Kidney epithelial cell (primary cell): ENCODE measurements at regions not wholly inside any gene's neighbourhood (a gene's known extent, or its start where the extent isn't known, plus 50 kb on each side); places are given as distances from the start of the nearest gene placed in this dataset.

ENCODE experiments used
- DNase-seq: peaks from one replicate; pipeline ENCODE4 v3.0.0-alpha.2; 2010; ENCODE audit warnings: low read depth
- H3K27me3 ChIP-seq: 2 replicates; pipeline ENCODE4 v1.6.0; 2011; ENCODE audit warnings: low read length; ENCODE audit not compliant: control insufficient read depth, insufficient read depth
- H3K36me3 ChIP-seq: 2 replicates; pipeline ENCODE4 v1.5.1; 2011; ENCODE audit warnings: low read length; ENCODE audit not compliant: control insufficient read depth, insufficient read depth
- H3K4me3 ChIP-seq: 2 replicates; pipeline ENCODE4 v1.5.1; 2011; ENCODE audit warnings: low read depth, mild to moderate bottlenecking, control low read depth, low read length
- TF ChIP-seq, protein P1 (sequence below): IDR thresholded peaks from 2 replicates; pipeline ENCODE4 v1.5.1; 2011; ENCODE audit warnings: mild to moderate bottlenecking, moderate library complexity, low read length, control low read depth, inconsistent platforms; ENCODE audit not compliant: insufficient read depth, poor library complexity, severe bottlenecking

GRCh38 chr2:146579147-146579930, 1265.5 kb upstream of the ACVR2A start:
- no peaks in the 10 kb centered on the region for H3K27me3 ChIP-seq
- H3K4me3 ChIP-seq = no peak overlapping the region
- TF ChIP-seq, protein P1, sequence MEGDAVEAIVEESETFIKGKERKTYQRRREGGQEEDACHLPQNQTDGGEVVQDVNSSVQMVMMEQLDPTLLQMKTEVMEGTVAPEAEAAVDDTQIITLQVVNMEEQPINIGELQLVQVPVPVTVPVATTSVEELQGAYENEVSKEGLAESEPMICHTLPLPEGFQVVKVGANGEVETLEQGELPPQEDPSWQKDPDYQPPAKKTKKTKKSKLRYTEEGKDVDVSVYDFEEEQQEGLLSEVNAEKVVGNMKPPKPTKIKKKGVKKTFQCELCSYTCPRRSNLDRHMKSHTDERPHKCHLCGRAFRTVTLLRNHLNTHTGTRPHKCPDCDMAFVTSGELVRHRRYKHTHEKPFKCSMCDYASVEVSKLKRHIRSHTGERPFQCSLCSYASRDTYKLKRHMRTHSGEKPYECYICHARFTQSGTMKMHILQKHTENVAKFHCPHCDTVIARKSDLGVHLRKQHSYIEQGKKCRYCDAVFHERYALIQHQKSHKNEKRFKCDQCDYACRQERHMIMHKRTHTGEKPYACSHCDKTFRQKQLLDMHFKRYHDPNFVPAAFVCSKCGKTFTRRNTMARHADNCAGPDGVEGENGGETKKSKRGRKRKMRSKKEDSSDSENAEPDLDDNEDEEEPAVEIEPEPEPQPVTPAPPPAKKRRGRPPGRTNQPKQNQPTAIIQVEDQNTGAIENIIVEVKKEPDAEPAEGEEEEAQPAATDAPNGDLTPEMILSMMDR = no peak
- H3K36me3 ChIP-seq = no peaks in the 10 kb centered on the region
- no peak for DNase-seq

DNA sequence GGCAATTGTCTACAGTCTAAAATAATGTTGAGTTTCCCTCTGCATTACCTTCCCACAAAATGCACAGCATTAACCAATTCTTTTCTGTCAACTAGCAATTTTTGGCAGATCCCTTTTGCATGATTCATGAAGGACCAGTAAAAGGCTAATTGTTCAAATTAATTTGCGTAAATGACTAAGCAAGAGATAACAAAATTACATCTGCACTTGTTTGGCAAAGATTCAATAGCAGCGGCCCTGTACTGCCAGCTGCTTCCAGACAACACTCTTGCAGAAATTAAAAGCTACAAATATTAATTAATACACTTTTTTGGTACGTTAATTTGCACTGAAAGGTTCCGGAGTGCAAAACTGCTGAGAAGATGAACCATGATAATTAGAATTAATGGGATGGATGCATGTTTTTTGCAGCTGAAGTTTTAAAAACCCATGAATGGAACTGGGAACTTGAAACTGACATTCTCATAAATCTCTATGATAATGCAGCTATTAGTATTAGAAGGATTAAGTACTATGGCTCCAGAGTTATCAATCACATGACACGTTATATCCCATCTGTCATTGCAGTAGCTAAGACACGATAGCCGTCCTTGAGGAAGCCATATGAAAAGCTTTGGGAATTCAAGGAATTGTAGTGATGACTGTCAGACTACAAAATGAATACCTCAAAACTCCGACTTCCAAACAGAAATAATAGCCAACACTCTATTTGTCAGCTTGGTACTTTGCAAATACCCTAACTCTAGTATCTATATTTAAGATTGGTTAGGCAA, 1268.3 kb upstream of the ACVR2A start:
- Histone ChIP-seq H3K4me3 (no peak overlapping the region), H3K36me3 (no peaks in the 10 kb centered on the region), H3K27me3 (no peaks in the 10 kb centered on the region)
- DNase-seq = no peak
- TF ChIP-seq, protein P1 = no peak

GRCh38 chr2:146572598-146572997, 1272.2 kb upstream of the ACVR2A start:
- Histone ChIP-seq H3K27me3 (no peaks in the 10 kb centered on the region), H3K4me3 (no peak overlapping the region), H3K36me3 (no peaks in the 10 kb centered on the region)
- no peak for DNase-seq
- TF ChIP-seq, protein P1 = no peak

DNA sequence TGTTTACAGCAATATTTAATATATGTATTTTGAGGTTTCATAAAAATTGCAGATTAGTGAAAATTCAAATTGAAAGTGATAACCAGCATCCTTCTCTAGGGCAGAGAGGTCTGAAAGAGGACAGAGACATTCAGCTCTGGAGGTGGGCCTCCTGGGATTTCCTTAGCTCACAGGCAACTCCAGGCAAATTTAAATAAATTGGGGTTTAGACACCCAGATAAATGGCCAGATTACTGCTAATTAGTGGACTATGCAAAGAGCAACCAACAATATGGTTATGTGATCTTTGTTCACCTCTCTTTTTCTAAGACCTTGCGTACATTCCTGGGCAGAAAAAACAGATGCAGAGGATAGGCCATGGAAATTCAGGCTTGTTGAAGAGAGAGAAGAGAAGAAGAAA, 1282.8 kb upstream of the ACVR2A start:
- no peaks in the 10 kb centered on the region for H3K27me3 ChIP-seq
- H3K36me3 ChIP-seq = no peaks in the 10 kb centered on the region
- no peak overlapping the region for H3K4me3 ChIP-seq
- TF ChIP-seq, protein P1 = no peak
- no peak for DNase-seq

DNA sequence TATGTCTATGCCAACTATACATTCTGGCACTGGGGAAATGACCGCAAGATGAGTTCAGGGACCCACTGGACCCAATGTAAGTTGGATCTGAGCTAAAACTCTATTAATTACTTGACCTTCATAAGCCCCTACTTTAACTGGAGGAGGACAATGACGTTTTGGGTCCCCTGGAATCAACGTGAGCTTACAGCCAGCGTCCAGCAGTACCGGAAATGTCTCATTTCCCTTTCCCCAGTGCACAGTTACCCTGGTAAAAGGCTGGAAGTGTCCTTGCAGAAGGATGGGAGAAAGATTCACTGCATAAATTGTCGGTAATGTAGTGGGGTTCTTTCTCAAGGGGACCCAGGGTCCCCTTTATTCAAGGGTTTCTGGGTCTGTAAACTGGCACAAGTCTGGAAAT, 1297.6 kb upstream of the ACVR2A start:
- H3K27me3 ChIP-seq = no peaks in the 10 kb centered on the region
- no peaks in the 10 kb centered on the region for H3K36me3 ChIP-seq
- TF ChIP-seq, protein P1 = no peak
- H3K4me3 ChIP-seq = no peak overlapping the region
- DNase-seq = no peak
